H1 (cell line): ENCODE measurements at regions not wholly inside any gene's neighbourhood (a gene's known extent, or its start where the extent isn't known, plus 50 kb on each side); places are given as distances from the start of the nearest gene placed in this dataset.

Source experiments
- CTCF ChIA-PET: fragments of 300-600 bp; sonication (Branson Sonifier 250); formaldehyde crosslinking; loops from one replicate; lab custom pipeline; 2021; ENCODE audit not compliant: partially characterized antibody; lab: Charles Lee
- POLR2A ChIA-PET: fragments of 300-600 bp; sonication (Branson Sonifier 250); formaldehyde crosslinking; loops from one replicate; lab custom pipeline; 2021; ENCODE audit warnings: inconsistent platforms; ENCODE audit not compliant: partially characterized antibody; lab: Charles Lee
- DNase-seq, 2 experiments: peaks; one replicate each; pipeline versions ENCODE4 v3.0.0 to v3.0.0-alpha.2; 2010 to 2022; ENCODE audit warnings: low spot score in 2 of 2, low read depth in 1 of 2, mixed read lengths in 1 of 2
- FAIRE-seq: peaks from 2 replicates; lab custom pipeline; 2011; peaks lifted over from hg19 to GRCh38; lab: Jason Lieb, UNC
- H2AFZ ChIP-seq: 2 replicates; pipeline ENCODE4 v1.8.1; 2012; ENCODE audit warnings: low read length, inconsistent platforms
- H2AK5ac ChIP-seq: 2 replicates; pipeline ENCODE4 v1.6.1; 2013; ENCODE audit warnings: low read depth, low read length
- H2BK120ac ChIP-seq: replicated peaks from 2 replicates; pipeline ENCODE3; 2013; ENCODE audit warnings: low read depth, low read length, inconsistent platforms
- H2BK12ac ChIP-seq: 2 replicates; pipeline ENCODE4 v1.6.1; 2013; ENCODE audit warnings: low read depth, low read length
- H2BK15ac ChIP-seq: 2 replicates; pipeline ENCODE4 v1.6.1; 2013; ENCODE audit warnings: low read length
- H2BK20ac ChIP-seq: 2 replicates; pipeline ENCODE4 v1.6.1; 2013; ENCODE audit warnings: low read length
- H2BK5ac ChIP-seq: 2 replicates; pipeline ENCODE4 v1.6.1; 2013; ENCODE audit warnings: low read depth, low read length
- H3K14ac ChIP-seq: 2 replicates; pipeline ENCODE4 v1.6.1; 2013; ENCODE audit warnings: inconsistent platforms; ENCODE audit not compliant: insufficient read length
- H3K18ac ChIP-seq: 2 replicates; pipeline ENCODE4 v1.6.1; 2013; ENCODE audit warnings: low read length; ENCODE audit errors: extremely low read depth
- H3K23ac ChIP-seq: 2 replicates; pipeline ENCODE4 v1.6.1; 2013; ENCODE audit warnings: inconsistent platforms; ENCODE audit not compliant: insufficient read length
- H3K23me2 ChIP-seq: 2 replicates; pipeline ENCODE4 v1.6.1; 2013; ENCODE audit warnings: low read depth, low read length
- H3K27ac ChIP-seq: 2 replicates; pipeline ENCODE4 v1.6.1; 2011; ENCODE audit warnings: low read depth, low read length, inconsistent platforms
- H3K27me3 ChIP-seq, 4 experiments: replicated peaks in 1 of 4; 1 replicate in 1 of 4; 2 replicates in 3 of 4; pipeline versions ENCODE4 v1.6.1 to v1.8.1; 2011 to 2013; ENCODE audit warnings: low read length in 3 of 4, mild to moderate bottlenecking in 3 of 4, inconsistent platforms in 2 of 4, mixed read lengths in 2 of 4, moderate library complexity in 1 of 4; ENCODE audit not compliant: control insufficient read depth in 3 of 4, insufficient read depth in 3 of 4; ENCODE audit errors: extremely low read depth in 1 of 4
- H3K36me3 ChIP-seq, 4 experiments: 2 replicates each; pipeline versions ENCODE4 v1.6.1 to v1.8.1; 2011 to 2013; ENCODE audit warnings: mild to moderate bottlenecking in 4 of 4, low read length in 3 of 4, moderate library complexity in 2 of 4, control low read depth in 1 of 4, inconsistent platforms in 1 of 4; ENCODE audit not compliant: insufficient read depth in 4 of 4, control insufficient read depth in 2 of 4
- H3K4ac ChIP-seq: replicated peaks from 2 replicates; pipeline ENCODE3; 2013; ENCODE audit warnings: low read length, low read depth, mixed read lengths, inconsistent platforms; ENCODE audit not compliant: insufficient read length
- H3K4me1 ChIP-seq, 4 experiments: replicated peaks in 1 of 4; 1 replicate in 1 of 4; 2 replicates in 3 of 4; pipeline versions ENCODE4 v1.6.1 to v1.8.1; 2011 to 2013; ENCODE audit warnings: low read length in 3 of 4, inconsistent platforms in 2 of 4, mixed read lengths in 1 of 4; ENCODE audit not compliant: insufficient read depth in 4 of 4, control insufficient read depth in 3 of 4
- H3K4me2 ChIP-seq, 2 experiments: 2 replicates each; pipeline versions ENCODE4 v1.6.1 to v1.8.1; 2011 to 2013; ENCODE audit warnings: low read depth in 2 of 2, low read length in 2 of 2, control low read depth in 1 of 2, inconsistent platforms in 1 of 2, mild to moderate bottlenecking in 1 of 2; ENCODE audit not compliant: insufficient read depth in 1 of 2
- H3K4me3 ChIP-seq, 4 experiments: fragments of 200-600, 300-600 bp in 1 of 4; sonication (generic), shearing (Covaris generic), sonication (Bioruptor Twin) in 1 of 4; 2 replicates each; pipeline versions ENCODE4 v1.5.1 to v1.8.1; 2011 to 2016; ENCODE audit warnings: low read length in 4 of 4, low read depth in 3 of 4, control low read depth in 2 of 4, inconsistent platforms in 2 of 4, mild to moderate bottlenecking in 2 of 4, mixed read lengths in 1 of 4, moderate library complexity in 1 of 4; ENCODE audit not compliant: insufficient read depth in 2 of 4; ENCODE audit errors: extremely low read depth in 1 of 4
- H3K56ac ChIP-seq: replicated peaks from 2 replicates; pipeline ENCODE3; 2013; ENCODE audit warnings: low read depth, mild to moderate bottlenecking, mixed read lengths, low read length, inconsistent platforms; ENCODE audit not compliant: insufficient read length
- H3K79me1 ChIP-seq: 2 replicates; pipeline ENCODE4 v1.6.1; 2013; ENCODE audit warnings: low read depth, low read length, control low read depth
- H3K79me2 ChIP-seq, 2 experiments: 2 replicates each; pipeline versions ENCODE4 v1.6.1 to v1.8.1; 2012 to 2013; ENCODE audit warnings: low read length in 2 of 2, mild to moderate bottlenecking in 2 of 2, inconsistent platforms in 1 of 2; ENCODE audit not compliant: insufficient read depth in 2 of 2, control insufficient read depth in 1 of 2
- H3K9ac ChIP-seq, 4 experiments: replicated peaks in 1 of 4; 1 replicate in 1 of 4; 2 replicates in 3 of 4; pipeline versions ENCODE4 v1.6.1 to v1.8.1; 2011 to 2013; ENCODE audit warnings: low read depth in 3 of 4, low read length in 3 of 4, control low read depth in 2 of 4, mild to moderate bottlenecking in 2 of 4, moderate library complexity in 2 of 4, inconsistent platforms in 1 of 4; ENCODE audit errors: extremely low read depth in 1 of 4
- H3K9me3 ChIP-seq, 2 experiments: 2 replicates each; pipeline versions ENCODE4 v1.6.1 to v1.8.1; 2012 to 2013; ENCODE audit warnings: mild to moderate bottlenecking in 2 of 2, moderate library complexity in 2 of 2, control low read depth in 1 of 2, inconsistent platforms in 1 of 2, low read depth in 1 of 2, low read length in 1 of 2, mixed read lengths in 1 of 2; ENCODE audit not compliant: insufficient read depth in 2 of 2
- H4K20me1 ChIP-seq, 2 experiments: replicated peaks in 1 of 2; 2 replicates each; pipeline versions ENCODE3 to v1.8.1; 2011 to 2013; ENCODE audit warnings: inconsistent platforms in 2 of 2, low read length in 2 of 2, mild to moderate bottlenecking in 1 of 2; ENCODE audit not compliant: insufficient read depth in 2 of 2, control insufficient read depth in 1 of 2
- H4K5ac ChIP-seq: 2 replicates; pipeline ENCODE4 v1.6.1; 2013; ENCODE audit warnings: low read length, low read depth, mixed read lengths, inconsistent platforms; ENCODE audit not compliant: insufficient read length
- H4K8ac ChIP-seq: 2 replicates; pipeline ENCODE4 v1.8.0; 2013; ENCODE audit warnings: mild to moderate bottlenecking, moderate library complexity, low read length, inconsistent platforms; ENCODE audit not compliant: insufficient read depth; ENCODE audit errors: extremely low read depth
- H4K91ac ChIP-seq: replicated peaks from 2 replicates; pipeline ENCODE3; 2013; ENCODE audit warnings: low read length, mixed read lengths, inconsistent platforms; ENCODE audit not compliant: insufficient read length
- BRCA1 ChIP-seq: IDR thresholded peaks from 2 replicates; pipeline ENCODE4 v1.6.1; 2012; ENCODE audit warnings: low read depth, low read length, improper control_type of control experiment
- CTCF ChIP-seq, 3 experiments: IDR thresholded peaks; 1 replicate in 2 of 3; 2 replicates in 1 of 3; pipeline versions ENCODE4 v1.5.1 to v1.6.1; 2011; ENCODE audit warnings: low read length in 3 of 3, mild to moderate bottlenecking in 3 of 3, inconsistent platforms in 2 of 3, low read depth in 1 of 3, moderate library complexity in 1 of 3; ENCODE audit not compliant: insufficient read depth in 1 of 3; ENCODE audit errors: control extremely low read depth in 1 of 3
- KDM1A ChIP-seq: fragments of 200-600, 300-600 bp; sonication (generic); IDR thresholded peaks from 2 replicates; pipeline ENCODE4 v1.7.1; 2016; ENCODE audit warnings: mild to moderate bottlenecking, low read length, borderline replicate concordance
- MAFK ChIP-seq: IDR thresholded peaks from 2 replicates; pipeline ENCODE4 v1.6.1; 2012; ENCODE audit warnings: low read depth, mild to moderate bottlenecking, improper control_type of control experiment, low read length
- NRF1 ChIP-seq: IDR thresholded peaks from 2 replicates; pipeline ENCODE4 v1.6.1; 2011; ENCODE audit warnings: mild to moderate bottlenecking, low read depth, low read length, improper control_type of control experiment
- POLR2A ChIP-seq, 2 experiments: IDR thresholded peaks; 1 replicate in 1 of 2; 2 replicates in 1 of 2; pipeline ENCODE4 v1.6.1; 2011; ENCODE audit warnings: low read depth in 2 of 2, low read length in 2 of 2, mild to moderate bottlenecking in 2 of 2; ENCODE audit errors: control extremely low read depth in 1 of 2
- SRF ChIP-seq: IDR thresholded peaks from 2 replicates; pipeline ENCODE4 v1.6.1; 2011; ENCODE audit warnings: mild to moderate bottlenecking, low read depth, low read length, moderate library complexity
- WGBS, 2 experiments: shearing (Covaris generic) in 1 of 2; methylation state at CpG; one replicate each; pipeline versions ENCODE4 v1.1.6 to v1.1.7; 2013 to 2015; ENCODE audit warnings: low lambda C conversion rate in 2 of 2, mixed read lengths in 2 of 2, inconsistent platforms in 1 of 2, low coverage in 1 of 2, missing lambda C conversion rate in 1 of 2; ENCODE audit not compliant: insufficient replicate concordance in 2 of 2, insufficient coverage in 1 of 2, insufficient read length in 1 of 2; ENCODE audit errors: extremely low coverage in 1 of 2, missing lambda C conversion rate in 1 of 2; 5-methylcytosine and 5-hydroxymethylcytosine counted together

DNA sequence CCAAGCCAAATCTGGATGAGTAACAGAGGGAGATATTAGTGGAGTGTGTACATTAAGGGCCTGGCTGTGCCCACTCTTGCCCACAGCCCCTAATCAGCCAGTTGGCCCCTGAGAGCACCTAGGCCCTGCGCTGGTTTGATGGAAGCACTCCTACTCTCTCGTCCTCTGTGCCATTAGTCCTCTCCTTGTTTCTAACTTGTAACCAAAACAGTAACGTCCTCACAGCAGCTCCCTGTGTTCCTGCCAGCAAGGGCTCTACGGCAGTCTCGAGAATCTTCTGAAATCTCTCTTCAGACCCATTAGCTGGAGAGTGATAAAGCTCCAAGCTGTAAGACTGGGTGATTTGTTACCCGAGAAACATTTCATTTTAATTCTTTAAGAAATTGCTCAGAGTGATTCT is 76.1 kb downstream of the LRRC30 start:
- TF ChIP-seq MAFK (no peak), BRCA1 (no peak), CTCF (IDR thresholded peaks at IDR 0.05; ENCODE audit: control extremely low read depth in 1 of 3, insufficient read depth in 1 of 3, low read depth in 1 of 3, low read length in 3 of 3) (no peak), SRF (no peak), NRF1 (no peak), POLR2A (IDR thresholded peaks at IDR 0.05; ENCODE audit: control extremely low read depth in 1 of 2, low read depth in 2 of 2, low read length in 2 of 2) (no peak), KDM1A (no peak)
- TF ChIP-seq, all 59 proteins: peak for 0
- no peak overlapping the region for H2BK20ac ChIP-seq
- H2BK15ac ChIP-seq = no peak overlapping the region
- no peak overlapping the region for H4K5ac ChIP-seq
- H3K56ac ChIP-seq = no peak overlapping the region
- H3K14ac ChIP-seq = no peak overlapping the region
- no peak overlapping the region for H2BK12ac ChIP-seq
- no peaks in the 10 kb centered on the region for H3K27me3 ChIP-seq
- no peaks in the 10 kb centered on the region for H3K79me2 ChIP-seq
- no peak overlapping the region for H3K9ac ChIP-seq
- no peak overlapping the region for H3K4ac ChIP-seq
- no peak for FAIRE-seq
- no peak overlapping the region for H2BK120ac ChIP-seq
- ChIA-PET POLR2A (no interaction called here), CTCF (no interaction called here)
- no peaks in the 10 kb centered on the region for H3K4me1 ChIP-seq
- H3K23me2 ChIP-seq = no peaks in the 10 kb centered on the region; the same call in 1 of the 2 replicates
- H3K27ac ChIP-seq = no peak overlapping the region
- no peaks in the 10 kb centered on the region for H3K36me3 ChIP-seq
- no peak overlapping the region for H3K23ac ChIP-seq
- 87% methylated on average over 6 of the region's 6 CpGs; no CpG with 5 or more reads in 1 of the 2 experiments for WGBS, 2 experiments
- no peak overlapping the region for H4K8ac ChIP-seq
- H3K9me3 ChIP-seq = no peaks in the 10 kb centered on the region
- no peaks in the 10 kb centered on the region for H4K20me1 ChIP-seq
- H2AFZ ChIP-seq = no peak overlapping the region
- no peaks in the 10 kb centered on the region for H3K79me1 ChIP-seq
- no peak overlapping the region for H3K4me3 ChIP-seq
- no peak overlapping the region for H2BK5ac ChIP-seq
- no peak overlapping the region for H4K91ac ChIP-seq
- H2AK5ac ChIP-seq = no peak overlapping the region
- no peak overlapping the region; the same call in 1 of the 2 replicates for H3K18ac ChIP-seq
- H3K4me2 ChIP-seq = no peak overlapping the region
- no peak for DNase-seq
